H1 (cell line): ENCODE measurements at regions not wholly inside any gene's neighbourhood (a gene's known extent, or its start where the extent isn't known, plus 50 kb on each side); places are given as distances from the start of the nearest gene placed in this dataset.

ENCODE experiments used
- BRCA1 ChIP-seq: IDR thresholded peaks from 2 replicates; pipeline ENCODE4 v1.6.1; 2012; ENCODE audit warnings: low read depth, low read length, improper control_type of control experiment
- CBX5 ChIP-seq: fragments of 300-800, 300-1000 bp; sonication (generic); IDR thresholded peaks from 2 replicates; pipeline ENCODE4 v1.7.1; 2016; ENCODE audit warnings: antibody characterized with exemption, low read length, low read depth
- EP300 ChIP-seq, 2 experiments: IDR thresholded peaks; 1 replicate in 1 of 2; 2 replicates in 1 of 2; pipeline ENCODE4 v1.6.1; 2011 to 2012; ENCODE audit warnings: low read depth in 2 of 2, low read length in 2 of 2, mild to moderate bottlenecking in 2 of 2, borderline replicate concordance in 1 of 2, inconsistent platforms in 1 of 2, moderate library complexity in 1 of 2
- HDAC2 ChIP-seq, 2 experiments: fragments of 300-600 bp in 1 of 2; sonication (generic) in 1 of 2; IDR thresholded peaks; 2 replicates each; pipeline ENCODE4 v1.6.1; 2011 to 2012; ENCODE audit warnings: low read depth in 2 of 2, low read length in 2 of 2, mild to moderate bottlenecking in 2 of 2, moderate library complexity in 2 of 2, borderline replicate concordance in 1 of 2, inconsistent platforms in 1 of 2
- HDAC6 ChIP-seq: IDR thresholded peaks from one replicate; pipeline ENCODE4 v1.7.1; 2012; ENCODE audit warnings: low read depth, mild to moderate bottlenecking, inconsistent platforms, low read length, moderate library complexity
- NANOG ChIP-seq: IDR thresholded peaks from 2 replicates; pipeline ENCODE4 v1.6.1; 2011; ENCODE audit warnings: low read length, low read depth, mild to moderate bottlenecking, inconsistent platforms; ENCODE audit not compliant: insufficient read depth, poor library complexity, severe bottlenecking
- POLR2A ChIP-seq, 2 experiments: IDR thresholded peaks; 1 replicate in 1 of 2; 2 replicates in 1 of 2; pipeline ENCODE4 v1.6.1; 2011; ENCODE audit warnings: low read depth in 2 of 2, low read length in 2 of 2, mild to moderate bottlenecking in 2 of 2; ENCODE audit errors: control extremely low read depth in 1 of 2
- RFX5 ChIP-seq: IDR thresholded peaks from 2 replicates; pipeline ENCODE4 v1.6.1; 2011; ENCODE audit warnings: low read depth, low read length, improper control_type of control experiment, borderline replicate concordance
- RXRA ChIP-seq: IDR thresholded peaks from 2 replicates; pipeline ENCODE4 v1.6.1; 2011; ENCODE audit warnings: low read depth, mild to moderate bottlenecking, low read length, moderate library complexity; ENCODE audit not compliant: insufficient read depth
- SIN3A ChIP-seq, 2 experiments: IDR thresholded peaks in 1 of 2; conservative IDR thresholded peaks in 1 of 2; 2 replicates each; pipeline ENCODE4 v1.6.1; 2011 to 2012; ENCODE audit warnings: low read length in 2 of 2, improper control_type of control experiment in 1 of 2, low read depth in 1 of 2, mild to moderate bottlenecking in 1 of 2
- TBP ChIP-seq: IDR thresholded peaks from 2 replicates; pipeline ENCODE4 v1.6.1; 2011; ENCODE audit warnings: low read depth, low read length, improper control_type of control experiment
- YY1 ChIP-seq: IDR thresholded peaks from 2 replicates; pipeline ENCODE4 v1.6.1; 2011; ENCODE audit warnings: low read depth, mild to moderate bottlenecking, low read length
- TF ChIP-seq, protein P1 (sequence below): IDR thresholded peaks from 2 replicates; pipeline ENCODE4 v1.6.1; 2012; ENCODE audit warnings: low read length, inconsistent platforms
- TF ChIP-seq, protein P2 (sequence below): IDR thresholded peaks from 2 replicates; pipeline ENCODE4 v1.6.1; 2012; ENCODE audit warnings: inconsistent platforms

DNA sequence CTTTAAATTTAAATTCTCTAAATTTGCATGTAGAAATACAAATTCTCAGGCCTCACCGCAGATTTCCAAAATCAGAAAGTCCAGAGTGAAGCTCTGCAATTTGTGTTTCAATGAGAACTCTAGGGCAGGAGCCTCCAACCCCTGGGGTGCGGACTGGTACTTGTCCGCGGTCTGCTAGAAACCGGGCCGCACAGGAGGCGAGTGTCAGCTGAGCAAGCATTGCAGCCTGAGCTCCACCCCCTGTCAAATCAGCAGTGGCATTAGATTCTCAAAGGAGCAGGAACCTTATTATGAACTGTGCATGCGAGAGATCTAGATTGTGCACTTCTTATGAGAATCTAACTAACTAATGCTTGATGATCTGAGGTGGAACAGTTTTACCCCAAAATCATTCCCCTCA is 203.0 kb upstream of the PCSK2 start (continued):
- TF ChIP-seq EP300 (IDR thresholded peaks at IDR 0.05; ENCODE audit: borderline replicate concordance in 1 of 2, low read depth in 2 of 2, low read length in 2 of 2) (no peak), RFX5 (no peak), TBP (no peak), NANOG (no peak), RXRA (no peak), CBX5 (no peak), POLR2A (IDR thresholded peaks at IDR 0.05; ENCODE audit: control extremely low read depth in 1 of 2, low read depth in 2 of 2, low read length in 2 of 2) (no peak), HDAC2 (IDR thresholded peaks at IDR 0.05; ENCODE audit: borderline replicate concordance in 1 of 2, low read depth in 2 of 2, low read length in 2 of 2) (0 out of 4 replicates have a peak, but pooled peaks of 1 of the 2 experiments have one; percentile 41), BRCA1 (no peak), YY1 (no peak), HDAC6 (no peak), SIN3A (conservative IDR thresholded peaks at IDR 0.05 in 1 of 2, IDR thresholded peaks at IDR 0.05 in 1 of 2; ENCODE audit: low read depth in 1 of 2, low read length in 2 of 2) (peak in 1 of 2 experiments; percentile 75; a peak in 3 of 4 replicates)
- TF ChIP-seq, protein P1, sequence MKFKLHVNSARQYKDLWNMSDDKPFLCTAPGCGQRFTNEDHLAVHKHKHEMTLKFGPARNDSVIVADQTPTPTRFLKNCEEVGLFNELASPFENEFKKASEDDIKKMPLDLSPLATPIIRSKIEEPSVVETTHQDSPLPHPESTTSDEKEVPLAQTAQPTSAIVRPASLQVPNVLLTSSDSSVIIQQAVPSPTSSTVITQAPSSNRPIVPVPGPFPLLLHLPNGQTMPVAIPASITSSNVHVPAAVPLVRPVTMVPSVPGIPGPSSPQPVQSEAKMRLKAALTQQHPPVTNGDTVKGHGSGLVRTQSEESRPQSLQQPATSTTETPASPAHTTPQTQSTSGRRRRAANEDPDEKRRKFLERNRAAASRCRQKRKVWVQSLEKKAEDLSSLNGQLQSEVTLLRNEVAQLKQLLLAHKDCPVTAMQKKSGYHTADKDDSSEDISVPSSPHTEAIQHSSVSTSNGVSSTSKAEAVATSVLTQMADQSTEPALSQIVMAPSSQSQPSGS = no peak
- TF ChIP-seq, protein P2, sequence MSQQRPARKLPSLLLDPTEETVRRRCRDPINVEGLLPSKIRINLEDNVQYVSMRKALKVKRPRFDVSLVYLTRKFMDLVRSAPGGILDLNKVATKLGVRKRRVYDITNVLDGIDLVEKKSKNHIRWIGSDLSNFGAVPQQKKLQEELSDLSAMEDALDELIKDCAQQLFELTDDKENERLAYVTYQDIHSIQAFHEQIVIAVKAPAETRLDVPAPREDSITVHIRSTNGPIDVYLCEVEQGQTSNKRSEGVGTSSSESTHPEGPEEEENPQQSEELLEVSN = no peak
- TF ChIP-seq, all 59 proteins: peak for 4
